GM12873 (cell line): ENCODE measurements at regions not wholly inside any gene's neighbourhood (a gene's known extent, or its start where the extent isn't known, plus 50 kb on each side); places are given as distances from the start of the nearest gene placed in this dataset.

Experiments used
- CTCF ChIP-seq: IDR thresholded peaks from 2 replicates; pipeline ENCODE4 v1.5.1; 2012; ENCODE audit warnings: low read depth, mild to moderate bottlenecking, moderate library complexity, low read length, control low read depth; ENCODE audit not compliant: insufficient read depth; ENCODE audit errors: missing control alignments

- TF ChIP-seq CTCF = no peak
Observed at GRCh38 chr10:10798102-10798863, 219.4 kb upstream of the CELF2 start.

GRCh38 chr10:10798864-10799192 lies 218.8 kb upstream of the CELF2 start:
- TF ChIP-seq CTCF = no peak

GRCh38 chr10:10800961-10801360 lies 216.7 kb upstream of the CELF2 start:
- TF ChIP-seq CTCF = no peak

- TF ChIP-seq CTCF = no peak
Observed at GRCh38 chr10:10803278-10803677, 214.4 kb upstream of the CELF2 start.

GRCh38 chr10:10804061-10804460 lies 213.6 kb upstream of the CELF2 start:
- TF ChIP-seq CTCF = no peak

GRCh38 chr10:10804998-10805740 lies 212.5 kb upstream of the CELF2 start:
- no peak for TF ChIP-seq CTCF

GRCh38 chr10:10807106-10807505 lies 210.6 kb upstream of the CELF2 start:
- TF ChIP-seq CTCF = no peak
